ENCODE measurements at regions not wholly inside any gene's neighbourhood (a gene's known extent, or its start where the extent isn't known, plus 50 kb on each side); places are given as distances from the start of the nearest gene placed in this dataset.

DNA sequence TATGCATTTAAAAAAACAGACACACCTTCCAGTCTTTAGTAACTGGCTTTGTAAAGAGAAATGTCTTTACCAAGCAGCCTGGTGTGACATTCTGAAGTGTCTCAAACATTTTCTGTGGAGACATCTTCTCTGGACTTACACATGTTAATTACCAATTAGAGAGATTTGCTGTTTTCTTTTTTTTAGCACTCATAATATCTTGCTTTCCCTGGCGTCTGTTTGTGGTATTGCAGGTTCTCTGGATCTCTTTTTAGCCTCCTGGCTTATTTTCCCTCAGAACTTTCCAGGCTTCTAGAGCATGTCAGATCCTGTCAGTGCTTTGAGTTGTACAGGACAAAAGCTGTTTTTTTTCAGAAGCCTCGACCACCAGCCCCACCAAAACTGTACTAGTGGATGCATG is 92.5 kb downstream of the MSX2 start:
- WGBS, result 21% methylated on average over 2 of the region's 2 CpGs
- Histone ChIP-seq H3K27me3 (ENCODE audit: control insufficient read depth in 2 of 2, insufficient read depth in 1 of 2, low read length in 1 of 2) (no peaks in the 10 kb centered on the region), H3K9me3 (ENCODE audit: control insufficient read depth in 2 of 2, insufficient read depth in 1 of 2, low read length in 1 of 2) (no peaks in the 10 kb centered on the region), H3K36me3 (ENCODE audit: control insufficient read depth in 2 of 2, insufficient read depth in 2 of 2, low read length in 1 of 2) (no peaks in the 10 kb centered on the region), H3K4me1 (ENCODE audit: control insufficient read depth in 2 of 2, insufficient read depth in 2 of 2, low read length in 2 of 2) (no peaks in the 10 kb centered on the region), H3K4me3 (ENCODE audit: low read length in 2 of 2) (no peak overlapping the region), H3K27ac (ENCODE audit: low read depth in 1 of 2, low read length in 1 of 2) (no peak overlapping the region)
- DNase-seq (ENCODE audit: low read depth in 6 of 9, low spot score in 9 of 9), result no peak

DNA sequence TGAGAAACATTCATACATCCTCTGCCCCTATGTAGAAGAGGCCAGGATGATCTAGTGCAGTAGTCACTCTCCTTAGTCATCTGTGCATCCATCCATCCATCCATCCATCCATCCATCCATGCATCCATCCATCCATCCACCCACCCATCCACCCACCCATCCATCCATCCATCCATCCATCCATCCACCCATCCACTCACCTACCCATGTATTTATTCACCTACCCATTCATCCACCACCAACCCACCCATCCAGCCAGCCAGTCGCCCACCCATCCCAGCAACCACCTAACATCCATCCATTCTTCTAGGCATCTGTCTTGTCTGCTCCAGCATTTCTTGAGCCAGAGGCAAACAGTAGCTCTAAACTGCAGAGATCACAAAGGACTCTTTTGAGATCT is 87.1 kb downstream of the MSX2 start:
- Histone ChIP-seq H3K36me3 (ENCODE audit: control insufficient read depth in 2 of 2, insufficient read depth in 2 of 2, low read length in 1 of 2) (no peaks in the 10 kb centered on the region), H3K27me3 (ENCODE audit: control insufficient read depth in 2 of 2, insufficient read depth in 1 of 2, low read length in 1 of 2) (no peaks in the 10 kb centered on the region), H3K9me3 (ENCODE audit: control insufficient read depth in 2 of 2, insufficient read depth in 1 of 2, low read length in 1 of 2) (no peaks in the 10 kb centered on the region), H3K27ac (ENCODE audit: low read depth in 1 of 2, low read length in 1 of 2) (no peak overlapping the region), H3K4me1 (ENCODE audit: control insufficient read depth in 2 of 2, insufficient read depth in 2 of 2, low read length in 2 of 2) (no peaks in the 10 kb centered on the region), H3K4me3 (ENCODE audit: low read length in 2 of 2) (no peak overlapping the region)
- DNase-seq (ENCODE audit: low read depth in 6 of 9, low spot score in 9 of 9), result no peak
- 91% methylated on average over 1 of the region's 1 CpG for WGBS

DNA sequence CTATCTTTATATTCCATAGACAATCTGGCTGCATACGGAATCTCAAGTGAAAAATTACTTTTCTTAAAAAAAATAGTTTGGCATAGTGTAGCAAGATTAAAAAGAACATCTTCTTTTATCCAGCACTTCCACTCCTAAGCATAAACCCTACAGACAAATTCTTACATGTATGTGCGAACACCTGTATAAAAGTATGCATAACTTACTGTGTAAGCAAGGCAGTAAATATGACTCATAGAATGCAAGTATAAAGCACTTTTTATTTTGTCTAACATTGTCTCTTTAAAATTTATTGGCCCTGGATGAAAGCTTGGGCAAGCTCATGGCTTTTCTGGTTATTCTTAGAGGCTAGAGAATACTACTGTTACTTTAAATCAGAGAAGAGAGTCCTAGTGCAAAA is 86.4 kb downstream of the MSX2 start:
- 79% methylated on average over 2 of the region's 2 CpGs for WGBS
- Histone ChIP-seq H3K27me3 (ENCODE audit: control insufficient read depth in 2 of 2, insufficient read depth in 1 of 2, low read length in 1 of 2) (no peaks in the 10 kb centered on the region), H3K36me3 (ENCODE audit: control insufficient read depth in 2 of 2, insufficient read depth in 2 of 2, low read length in 1 of 2) (no peaks in the 10 kb centered on the region), H3K4me3 (ENCODE audit: low read length in 2 of 2) (no peak overlapping the region), H3K9me3 (ENCODE audit: control insufficient read depth in 2 of 2, insufficient read depth in 1 of 2, low read length in 1 of 2) (no peaks in the 10 kb centered on the region), H3K4me1 (ENCODE audit: control insufficient read depth in 2 of 2, insufficient read depth in 2 of 2, low read length in 2 of 2) (no peaks in the 10 kb centered on the region), H3K27ac (ENCODE audit: low read depth in 1 of 2, low read length in 1 of 2) (no peak overlapping the region)
- DNase-seq (ENCODE audit: low read depth in 6 of 9, low spot score in 9 of 9), result no peak

DNA sequence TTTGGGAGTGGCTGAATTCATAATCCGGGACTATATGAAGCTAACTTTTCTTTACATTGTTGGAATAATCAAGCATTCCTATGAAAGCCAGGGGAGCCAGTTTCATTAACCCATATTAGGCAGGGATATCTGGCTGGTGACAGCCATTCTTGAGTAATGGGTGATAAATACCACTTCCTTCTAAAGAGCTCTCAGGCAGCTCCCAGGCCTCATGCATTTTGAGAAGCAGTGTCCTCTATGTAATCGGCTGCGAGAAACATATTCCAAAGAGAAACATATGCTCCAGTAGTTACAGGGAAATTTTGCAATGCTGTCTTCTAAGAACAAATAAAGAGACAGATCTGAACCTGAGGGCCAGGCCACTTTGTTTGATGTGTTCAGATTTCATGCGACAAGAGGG is 83.1 kb downstream of the MSX2 start:
- DNase-seq (ENCODE audit: low read depth in 6 of 9, low spot score in 9 of 9), result no peak
- 86% methylated on average over 4 of the region's 4 CpGs for WGBS
- H3K27ac ChIP-seq (ENCODE audit: low read depth in 1 of 2, low read length in 1 of 2), result no peak overlapping the region
- no peaks in the 10 kb centered on the region for H3K36me3 ChIP-seq (ENCODE audit: control insufficient read depth in 2 of 2, insufficient read depth in 2 of 2, low read length in 1 of 2)
- no peaks in the 10 kb centered on the region for H3K4me1 ChIP-seq (ENCODE audit: control insufficient read depth in 2 of 2, insufficient read depth in 2 of 2, low read length in 2 of 2)
- H3K27me3 ChIP-seq (ENCODE audit: control insufficient read depth in 2 of 2, insufficient read depth in 1 of 2, low read length in 1 of 2), result no peaks in the 10 kb centered on the region
- H3K9me3 ChIP-seq (ENCODE audit: control insufficient read depth in 2 of 2, insufficient read depth in 1 of 2, low read length in 1 of 2), result no peaks in the 10 kb centered on the region
- H3K4me3 ChIP-seq (ENCODE audit: low read length in 2 of 2), result no peak overlapping the region

DNA sequence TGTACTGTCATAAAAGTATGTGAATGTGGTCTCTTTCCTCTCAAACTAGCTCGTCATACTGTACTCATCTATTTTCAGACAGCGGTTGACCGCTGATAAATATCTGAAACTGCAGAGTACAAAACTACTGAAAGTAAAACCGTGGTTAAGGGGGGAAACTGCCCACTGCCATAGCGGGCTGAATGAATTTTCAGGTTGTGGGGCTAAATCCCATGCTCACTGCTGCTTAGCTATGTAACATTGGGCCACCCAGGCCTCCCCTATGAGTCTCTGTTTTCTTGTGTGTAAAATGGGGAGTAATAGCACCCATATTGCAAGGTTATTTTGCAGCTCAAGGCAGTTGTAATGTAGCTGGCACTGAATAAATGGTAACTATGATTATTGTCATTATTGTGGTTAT is 82.3 kb downstream of the MSX2 start:
- WGBS, result 87% methylated on average over 5 of the region's 5 CpGs
- no peaks in the 10 kb centered on the region for H3K36me3 ChIP-seq (ENCODE audit: control insufficient read depth in 2 of 2, insufficient read depth in 2 of 2, low read length in 1 of 2)
- no peak overlapping the region for H3K27ac ChIP-seq (ENCODE audit: low read depth in 1 of 2, low read length in 1 of 2)
- no peak overlapping the region for H3K4me3 ChIP-seq (ENCODE audit: low read length in 2 of 2)
- H3K9me3 ChIP-seq (ENCODE audit: control insufficient read depth in 2 of 2, insufficient read depth in 1 of 2, low read length in 1 of 2), result no peaks in the 10 kb centered on the region
- H3K4me1 ChIP-seq (ENCODE audit: control insufficient read depth in 2 of 2, insufficient read depth in 2 of 2, low read length in 2 of 2), result no peaks in the 10 kb centered on the region
- H3K27me3 ChIP-seq (ENCODE audit: control insufficient read depth in 2 of 2, insufficient read depth in 1 of 2, low read length in 1 of 2), result no peaks in the 10 kb centered on the region
- no peak for DNase-seq (ENCODE audit: low read depth in 6 of 9, low spot score in 9 of 9)

DNA sequence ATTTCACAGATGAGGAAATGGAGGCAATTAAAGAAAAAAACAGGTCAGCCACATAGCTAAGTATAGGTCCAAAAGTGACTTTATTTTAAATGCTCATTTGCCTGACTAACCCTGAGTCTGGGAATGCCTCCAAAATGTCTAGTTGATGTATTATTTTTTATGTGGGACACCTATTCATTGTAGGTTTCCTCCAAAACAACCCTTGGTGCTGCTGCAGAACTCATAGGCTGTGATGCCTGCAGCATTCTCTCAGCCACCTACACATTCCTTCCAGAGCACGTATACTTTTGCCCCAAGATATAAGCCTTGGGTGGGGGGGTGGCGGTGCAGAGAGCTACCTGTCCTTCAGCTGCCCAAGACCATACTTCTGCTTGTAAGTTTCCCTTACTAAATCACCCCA is 77.4 kb downstream of the MSX2 start:
- H3K9me3 ChIP-seq (ENCODE audit: control insufficient read depth in 2 of 2, insufficient read depth in 1 of 2, low read length in 1 of 2), result no peaks in the 10 kb centered on the region
- no peak for DNase-seq (ENCODE audit: low read depth in 6 of 9, low spot score in 9 of 9)
- peaks cover 0 to 2% of the 10 kb centered on the region in 2 donors for H3K27me3 ChIP-seq (ENCODE audit: control insufficient read depth in 2 of 2, insufficient read depth in 1 of 2, low read length in 1 of 2)
- no peak overlapping the region for H3K27ac ChIP-seq (ENCODE audit: low read depth in 1 of 2, low read length in 1 of 2)
- WGBS, result 84% methylated on average over 2 of the region's 2 CpGs
- no peak overlapping the region for H3K4me3 ChIP-seq (ENCODE audit: low read length in 2 of 2)
- no peaks in the 10 kb centered on the region for H3K4me1 ChIP-seq (ENCODE audit: control insufficient read depth in 2 of 2, insufficient read depth in 2 of 2, low read length in 2 of 2)
- H3K36me3 ChIP-seq (ENCODE audit: control insufficient read depth in 2 of 2, insufficient read depth in 2 of 2, low read length in 1 of 2), result no peaks in the 10 kb centered on the region

DNA sequence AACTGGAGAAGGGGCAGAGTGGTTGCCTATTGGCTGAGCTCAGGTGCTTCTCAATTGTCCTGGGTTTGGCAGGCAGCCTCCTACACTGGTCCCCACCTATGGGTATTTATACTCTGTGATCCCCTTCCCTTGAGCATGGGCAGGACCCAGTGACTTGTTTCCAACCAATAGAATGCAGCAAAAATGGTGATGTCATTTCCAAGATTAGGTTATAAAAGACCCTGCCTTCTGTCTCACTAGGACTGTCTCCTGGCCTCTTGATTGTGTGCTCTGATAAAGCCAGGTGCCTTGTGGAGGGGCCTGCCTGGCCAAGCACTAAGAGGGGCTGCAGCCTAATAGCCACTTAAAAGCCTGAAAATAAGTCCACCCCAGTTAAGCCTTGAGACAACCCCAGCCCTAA is 76.1 kb downstream of the MSX2 start:
- Histone ChIP-seq H3K36me3 (ENCODE audit: control insufficient read depth in 2 of 2, insufficient read depth in 2 of 2, low read length in 1 of 2) (no peaks in the 10 kb centered on the region), H3K27me3 (ENCODE audit: control insufficient read depth in 2 of 2, insufficient read depth in 1 of 2, low read length in 1 of 2) (peaks cover 0 to 2% of the 10 kb centered on the region in 2 donors), H3K27ac (ENCODE audit: low read depth in 1 of 2, low read length in 1 of 2) (no peak overlapping the region), H3K9me3 (ENCODE audit: control insufficient read depth in 2 of 2, insufficient read depth in 1 of 2, low read length in 1 of 2) (no peaks in the 10 kb centered on the region), H3K4me1 (ENCODE audit: control insufficient read depth in 2 of 2, insufficient read depth in 2 of 2, low read length in 2 of 2) (no peaks in the 10 kb centered on the region), H3K4me3 (ENCODE audit: low read length in 2 of 2) (no peak overlapping the region)
- no peak for DNase-seq (ENCODE audit: low read depth in 6 of 9, low spot score in 9 of 9)

DNA sequence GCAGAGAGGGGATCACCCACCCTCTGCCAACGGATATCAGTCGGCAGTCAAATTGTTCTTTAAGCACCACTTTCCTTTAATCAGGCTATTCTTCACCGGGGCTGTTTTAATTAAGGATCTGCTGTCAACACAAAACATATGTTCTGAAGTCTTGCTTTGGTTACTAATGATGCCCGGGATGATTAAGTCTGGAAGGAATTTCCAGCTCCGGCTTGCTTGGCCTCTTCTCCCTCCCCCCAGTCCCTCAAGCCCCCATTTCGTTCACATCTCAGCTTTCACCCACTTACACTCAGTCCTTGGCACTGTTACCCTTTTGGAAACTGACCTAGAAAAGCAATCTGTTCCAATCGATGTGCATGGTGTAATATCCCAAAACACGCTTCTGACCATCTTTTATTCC is 74.7 kb downstream of the MSX2 start:
- peaks cover 0 to 2% of the 10 kb centered on the region in 2 donors for H3K27me3 ChIP-seq (ENCODE audit: control insufficient read depth in 2 of 2, insufficient read depth in 1 of 2, low read length in 1 of 2)
- no peaks in the 10 kb centered on the region for H3K9me3 ChIP-seq (ENCODE audit: control insufficient read depth in 2 of 2, insufficient read depth in 1 of 2, low read length in 1 of 2)
- no peaks in the 10 kb centered on the region for H3K36me3 ChIP-seq (ENCODE audit: control insufficient read depth in 2 of 2, insufficient read depth in 2 of 2, low read length in 1 of 2)
- no peaks in the 10 kb centered on the region for H3K4me1 ChIP-seq (ENCODE audit: control insufficient read depth in 2 of 2, insufficient read depth in 2 of 2, low read length in 2 of 2)
- no peak overlapping the region for H3K27ac ChIP-seq (ENCODE audit: low read depth in 1 of 2, low read length in 1 of 2)
- 78% methylated on average over 8 of the region's 8 CpGs for WGBS
- no peak overlapping the region for H3K4me3 ChIP-seq (ENCODE audit: low read length in 2 of 2)
- DNase-seq (ENCODE audit: low read depth in 6 of 9, low spot score in 9 of 9), result no peak

DNA sequence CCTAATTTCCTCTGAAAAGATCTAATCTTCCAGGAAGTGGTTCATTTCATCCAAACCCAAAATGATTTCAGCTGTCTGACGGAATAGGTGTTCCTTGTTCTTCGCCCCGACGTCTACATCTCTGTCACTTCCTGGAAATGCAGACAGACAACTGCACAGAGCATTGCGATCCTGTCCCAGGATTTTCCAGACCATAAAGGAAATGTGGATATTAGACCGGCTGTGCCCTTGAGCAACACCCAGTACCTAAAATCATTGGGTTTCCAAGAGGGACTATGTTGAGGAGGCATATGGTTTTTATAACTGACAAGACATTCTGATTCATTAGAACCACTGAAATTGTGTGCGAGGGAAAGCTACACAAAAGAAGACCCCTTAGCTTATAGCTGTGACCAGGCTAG is 74.2 kb downstream of the MSX2 start:
- 54% methylated on average over 7 of the region's 7 CpGs for WGBS
- H3K4me1 ChIP-seq (ENCODE audit: control insufficient read depth in 2 of 2, insufficient read depth in 2 of 2, low read length in 2 of 2), result no peaks in the 10 kb centered on the region
- H3K36me3 ChIP-seq (ENCODE audit: control insufficient read depth in 2 of 2, insufficient read depth in 2 of 2, low read length in 1 of 2), result no peaks in the 10 kb centered on the region
- H3K9me3 ChIP-seq (ENCODE audit: control insufficient read depth in 2 of 2, insufficient read depth in 1 of 2, low read length in 1 of 2), result no peaks in the 10 kb centered on the region
- DNase-seq (ENCODE audit: low read depth in 6 of 9, low spot score in 9 of 9), result no peak
- H3K27me3 ChIP-seq (ENCODE audit: control insufficient read depth in 2 of 2, insufficient read depth in 1 of 2, low read length in 1 of 2), result peaks cover 0 to 2% of the 10 kb centered on the region in 2 donors
- no peak overlapping the region for H3K4me3 ChIP-seq (ENCODE audit: low read length in 2 of 2)
- H3K27ac ChIP-seq (ENCODE audit: low read depth in 1 of 2, low read length in 1 of 2), result no peak overlapping the region

DNA sequence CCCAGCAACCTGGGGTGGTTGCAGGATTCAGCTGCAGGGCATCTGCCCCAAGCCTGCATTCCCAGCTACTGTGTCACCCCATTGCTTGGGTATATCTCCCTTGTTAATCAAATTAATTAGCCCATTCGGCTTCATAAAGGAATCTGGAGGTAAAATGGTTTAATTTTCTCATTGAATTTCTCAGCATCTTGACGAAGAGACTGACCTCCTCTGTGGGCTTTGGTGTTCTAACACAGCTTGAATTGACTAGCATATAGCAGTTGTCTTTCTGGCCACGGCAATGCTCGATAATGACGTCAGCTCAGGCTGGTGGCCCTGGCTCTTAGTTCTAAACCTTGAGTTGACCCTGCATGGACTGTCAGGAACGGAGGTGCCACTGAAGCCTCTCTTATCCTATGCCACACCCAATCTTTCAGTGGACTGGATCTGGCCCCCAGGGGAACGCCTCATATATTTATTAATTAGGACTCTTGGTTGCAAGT is 72.4 kb downstream of the MSX2 start:
- Histone ChIP-seq H3K4me1 (ENCODE audit: control insufficient read depth in 2 of 2, insufficient read depth in 2 of 2, low read length in 2 of 2) (no peaks in the 10 kb centered on the region), H3K9me3 (ENCODE audit: control insufficient read depth in 2 of 2, insufficient read depth in 1 of 2, low read length in 1 of 2) (no peaks in the 10 kb centered on the region), H3K27ac (ENCODE audit: low read depth in 1 of 2, low read length in 1 of 2) (no peak overlapping the region), H3K36me3 (ENCODE audit: control insufficient read depth in 2 of 2, insufficient read depth in 2 of 2, low read length in 1 of 2) (no peaks in the 10 kb centered on the region), H3K27me3 (ENCODE audit: control insufficient read depth in 2 of 2, insufficient read depth in 1 of 2, low read length in 1 of 2) (peaks cover 0 to 5% of the 10 kb centered on the region in 2 donors), H3K4me3 (ENCODE audit: low read length in 2 of 2) (no peak overlapping the region)
- DNase-seq (ENCODE audit: low read depth in 6 of 9, low spot score in 9 of 9), result no peak
- 90% methylated on average over 7 of the region's 7 CpGs for WGBS
